ENCODE measurements at regions not wholly inside any gene's neighbourhood (a gene's known extent, or its start where the extent isn't known, plus 50 kb on each side); places are given as distances from the start of the nearest gene placed in this dataset.

DNA sequence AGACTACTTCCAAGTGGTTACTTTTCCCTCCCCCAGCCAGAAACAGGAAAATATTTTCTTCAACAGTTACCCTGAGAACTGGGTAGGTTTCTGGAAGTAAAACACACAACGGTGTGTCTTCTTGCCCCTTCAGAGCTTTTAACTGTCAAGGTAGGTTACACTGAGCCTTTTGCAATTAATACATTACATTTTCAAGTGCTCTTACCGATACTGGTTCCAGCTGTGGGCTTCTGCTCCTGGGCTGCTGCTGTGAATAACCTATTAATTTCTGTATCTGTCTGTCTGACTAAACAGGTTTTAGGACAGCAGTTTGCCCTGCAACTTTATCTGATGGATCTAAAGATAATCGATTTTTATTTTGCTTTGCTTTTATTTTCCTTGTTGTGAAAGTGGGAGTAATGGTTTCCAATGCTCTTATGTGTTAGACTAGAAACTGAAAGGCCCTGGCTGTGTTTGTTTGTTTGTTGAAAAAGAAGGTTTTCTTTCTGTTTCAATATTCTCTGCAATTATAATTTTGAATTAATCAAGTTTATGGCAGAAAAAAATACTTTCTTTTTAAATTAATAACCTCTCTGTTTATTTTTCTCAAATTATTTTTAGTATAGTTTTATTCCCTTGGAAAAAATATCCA lies 196.7 kb upstream of the SLITRK6 start (continued):
- TF ChIP-seq, protein P1, sequence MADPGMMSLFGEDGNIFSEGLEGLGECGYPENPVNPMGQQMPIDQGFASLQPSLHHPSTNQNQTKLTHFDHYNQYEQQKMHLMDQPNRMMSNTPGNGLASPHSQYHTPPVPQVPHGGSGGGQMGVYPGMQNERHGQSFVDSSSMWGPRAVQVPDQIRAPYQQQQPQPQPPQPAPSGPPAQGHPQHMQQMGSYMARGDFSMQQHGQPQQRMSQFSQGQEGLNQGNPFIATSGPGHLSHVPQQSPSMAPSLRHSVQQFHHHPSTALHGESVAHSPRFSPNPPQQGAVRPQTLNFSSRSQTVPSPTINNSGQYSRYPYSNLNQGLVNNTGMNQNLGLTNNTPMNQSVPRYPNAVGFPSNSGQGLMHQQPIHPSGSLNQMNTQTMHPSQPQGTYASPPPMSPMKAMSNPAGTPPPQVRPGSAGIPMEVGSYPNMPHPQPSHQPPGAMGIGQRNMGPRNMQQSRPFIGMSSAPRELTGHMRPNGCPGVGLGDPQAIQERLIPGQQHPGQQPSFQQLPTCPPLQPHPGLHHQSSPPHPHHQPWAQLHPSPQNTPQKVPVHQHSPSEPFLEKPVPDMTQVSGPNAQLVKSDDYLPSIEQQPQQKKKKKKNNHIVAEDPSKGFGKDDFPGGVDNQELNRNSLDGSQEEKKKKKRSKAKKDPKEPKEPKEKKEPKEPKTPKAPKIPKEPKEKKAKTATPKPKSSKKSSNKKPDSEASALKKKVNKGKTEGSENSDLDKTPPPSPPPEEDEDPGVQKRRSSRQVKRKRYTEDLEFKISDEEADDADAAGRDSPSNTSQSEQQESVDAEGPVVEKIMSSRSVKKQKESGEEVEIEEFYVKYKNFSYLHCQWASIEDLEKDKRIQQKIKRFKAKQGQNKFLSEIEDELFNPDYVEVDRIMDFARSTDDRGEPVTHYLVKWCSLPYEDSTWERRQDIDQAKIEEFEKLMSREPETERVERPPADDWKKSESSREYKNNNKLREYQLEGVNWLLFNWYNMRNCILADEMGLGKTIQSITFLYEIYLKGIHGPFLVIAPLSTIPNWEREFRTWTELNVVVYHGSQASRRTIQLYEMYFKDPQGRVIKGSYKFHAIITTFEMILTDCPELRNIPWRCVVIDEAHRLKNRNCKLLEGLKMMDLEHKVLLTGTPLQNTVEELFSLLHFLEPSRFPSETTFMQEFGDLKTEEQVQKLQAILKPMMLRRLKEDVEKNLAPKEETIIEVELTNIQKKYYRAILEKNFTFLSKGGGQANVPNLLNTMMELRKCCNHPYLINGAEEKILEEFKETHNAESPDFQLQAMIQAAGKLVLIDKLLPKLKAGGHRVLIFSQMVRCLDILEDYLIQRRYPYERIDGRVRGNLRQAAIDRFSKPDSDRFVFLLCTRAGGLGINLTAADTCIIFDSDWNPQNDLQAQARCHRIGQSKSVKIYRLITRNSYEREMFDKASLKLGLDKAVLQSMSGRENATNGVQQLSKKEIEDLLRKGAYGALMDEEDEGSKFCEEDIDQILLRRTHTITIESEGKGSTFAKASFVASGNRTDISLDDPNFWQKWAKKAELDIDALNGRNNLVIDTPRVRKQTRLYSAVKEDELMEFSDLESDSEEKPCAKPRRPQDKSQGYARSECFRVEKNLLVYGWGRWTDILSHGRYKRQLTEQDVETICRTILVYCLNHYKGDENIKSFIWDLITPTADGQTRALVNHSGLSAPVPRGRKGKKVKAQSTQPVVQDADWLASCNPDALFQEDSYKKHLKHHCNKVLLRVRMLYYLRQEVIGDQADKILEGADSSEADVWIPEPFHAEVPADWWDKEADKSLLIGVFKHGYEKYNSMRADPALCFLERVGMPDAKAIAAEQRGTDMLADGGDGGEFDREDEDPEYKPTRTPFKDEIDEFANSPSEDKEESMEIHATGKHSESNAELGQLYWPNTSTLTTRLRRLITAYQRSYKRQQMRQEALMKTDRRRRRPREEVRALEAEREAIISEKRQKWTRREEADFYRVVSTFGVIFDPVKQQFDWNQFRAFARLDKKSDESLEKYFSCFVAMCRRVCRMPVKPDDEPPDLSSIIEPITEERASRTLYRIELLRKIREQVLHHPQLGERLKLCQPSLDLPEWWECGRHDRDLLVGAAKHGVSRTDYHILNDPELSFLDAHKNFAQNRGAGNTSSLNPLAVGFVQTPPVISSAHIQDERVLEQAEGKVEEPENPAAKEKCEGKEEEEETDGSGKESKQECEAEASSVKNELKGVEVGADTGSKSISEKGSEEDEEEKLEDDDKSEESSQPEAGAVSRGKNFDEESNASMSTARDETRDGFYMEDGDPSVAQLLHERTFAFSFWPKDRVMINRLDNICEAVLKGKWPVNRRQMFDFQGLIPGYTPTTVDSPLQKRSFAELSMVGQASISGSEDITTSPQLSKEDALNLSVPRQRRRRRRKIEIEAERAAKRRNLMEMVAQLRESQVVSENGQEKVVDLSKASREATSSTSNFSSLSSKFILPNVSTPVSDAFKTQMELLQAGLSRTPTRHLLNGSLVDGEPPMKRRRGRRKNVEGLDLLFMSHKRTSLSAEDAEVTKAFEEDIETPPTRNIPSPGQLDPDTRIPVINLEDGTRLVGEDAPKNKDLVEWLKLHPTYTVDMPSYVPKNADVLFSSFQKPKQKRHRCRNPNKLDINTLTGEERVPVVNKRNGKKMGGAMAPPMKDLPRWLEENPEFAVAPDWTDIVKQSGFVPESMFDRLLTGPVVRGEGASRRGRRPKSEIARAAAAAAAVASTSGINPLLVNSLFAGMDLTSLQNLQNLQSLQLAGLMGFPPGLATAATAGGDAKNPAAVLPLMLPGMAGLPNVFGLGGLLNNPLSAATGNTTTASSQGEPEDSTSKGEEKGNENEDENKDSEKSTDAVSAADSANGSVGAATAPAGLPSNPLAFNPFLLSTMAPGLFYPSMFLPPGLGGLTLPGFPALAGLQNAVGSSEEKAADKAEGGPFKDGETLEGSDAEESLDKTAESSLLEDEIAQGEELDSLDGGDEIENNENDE (IDR thresholded peaks at IDR 0.05; ENCODE audit: insufficient replicate concordance, low read length), result no peak
- TF ChIP-seq TCF12 (IDR thresholded peaks at IDR 0.05; ENCODE audit: low read depth, low read length), result no peak
- no peak for TF ChIP-seq CBX8 (IDR thresholded peaks at IDR 0.05; ENCODE audit: borderline replicate concordance, low read depth, low read length)
- TF ChIP-seq, protein P2, sequence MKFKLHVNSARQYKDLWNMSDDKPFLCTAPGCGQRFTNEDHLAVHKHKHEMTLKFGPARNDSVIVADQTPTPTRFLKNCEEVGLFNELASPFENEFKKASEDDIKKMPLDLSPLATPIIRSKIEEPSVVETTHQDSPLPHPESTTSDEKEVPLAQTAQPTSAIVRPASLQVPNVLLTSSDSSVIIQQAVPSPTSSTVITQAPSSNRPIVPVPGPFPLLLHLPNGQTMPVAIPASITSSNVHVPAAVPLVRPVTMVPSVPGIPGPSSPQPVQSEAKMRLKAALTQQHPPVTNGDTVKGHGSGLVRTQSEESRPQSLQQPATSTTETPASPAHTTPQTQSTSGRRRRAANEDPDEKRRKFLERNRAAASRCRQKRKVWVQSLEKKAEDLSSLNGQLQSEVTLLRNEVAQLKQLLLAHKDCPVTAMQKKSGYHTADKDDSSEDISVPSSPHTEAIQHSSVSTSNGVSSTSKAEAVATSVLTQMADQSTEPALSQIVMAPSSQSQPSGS (IDR thresholded peaks at IDR 0.05; ENCODE audit: low read length), result no peak
- no peak for TF ChIP-seq CBX5 (IDR thresholded peaks at IDR 0.05; ENCODE audit: low read depth, low read length)
- no peak for TF ChIP-seq CEBPB (IDR thresholded peaks at IDR 0.05; ENCODE audit: low read depth, low read length)
- TF ChIP-seq KDM1A (IDR thresholded peaks at IDR 0.05; ENCODE audit: borderline replicate concordance, low read length), result no peak
- TF ChIP-seq POLR2A (IDR thresholded peaks at IDR 0.05; ENCODE audit: control extremely low read depth in 1 of 2, low read depth in 2 of 2, low read length in 2 of 2), result no peak
- no peak for TF ChIP-seq SUZ12 (IDR thresholded peaks at IDR 0.05; ENCODE audit: low read length)
- TF ChIP-seq, protein P3, sequence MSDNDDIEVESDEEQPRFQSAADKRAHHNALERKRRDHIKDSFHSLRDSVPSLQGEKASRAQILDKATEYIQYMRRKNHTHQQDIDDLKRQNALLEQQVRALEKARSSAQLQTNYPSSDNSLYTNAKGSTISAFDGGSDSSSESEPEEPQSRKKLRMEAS (IDR thresholded peaks at IDR 0.05), result no peak
